Pancreas (tissue), 10 donors: ENCODE measurements at regions not wholly inside any gene's neighbourhood (a gene's known extent, or its start where the extent isn't known, plus 50 kb on each side); places are given as distances from the start of the nearest gene placed in this dataset.

ENCODE experiments used
- ATAC-seq, 4 donors: fragments of 200-7000 bp; cut with Tn5 transposase; one replicate each; pipeline versions ENCODE4 v1.8.0 to v1.9.1; 2020; ENCODE audit warnings: mild to moderate bottlenecking in 4 of 4, moderate library complexity in 4 of 4
- DNase-seq, 6 donors: peaks; one replicate each; pipeline ENCODE4 v3.0.0-alpha.2; 2020
- FAIRE-seq: peaks from 2 replicates; lab custom pipeline; 2012; peaks lifted over from hg19 to GRCh38; lab: Jason Lieb, UNC
- H3K27ac ChIP-seq, 4 donors: fragments of 200-600 bp; sonication (generic); 1 replicate in 3 of 4; 2 replicates in 1 of 4; pipeline versions ENCODE4 v1.5.0 to v1.8.0; 2020
- H3K27me3 ChIP-seq, 4 donors: fragments of 200-600 bp; one replicate each; pipeline ENCODE4 v1.8.0; 2021
- H3K36me3 ChIP-seq, 3 donors: fragments of 200-600 bp; sonication (generic) in 1 of 3; one replicate each; pipeline versions ENCODE4 v1.5.0 to v1.8.0; 2020 to 2021
- H3K4me1 ChIP-seq, 3 donors: fragments of 200-600 bp; one replicate each; pipeline ENCODE4 v1.8.0; 2021
- H3K4me3 ChIP-seq, 4 donors: fragments of 200-600 bp; sonication (generic) in 2 of 4; one replicate each; pipeline versions ENCODE4 v1.5.0 to v1.8.0; 2020 to 2021
- H3K9me3 ChIP-seq, 4 donors: fragments of 200-600 bp; one replicate each; pipeline ENCODE4 v1.8.0; 2021
- CTCF ChIP-seq, 4 donors: fragments of 200-600 bp; sonication (generic) in 3 of 4; IDR thresholded peaks; one replicate each; pipeline versions ENCODE4 v1.5.0 to v1.8.0; 2021; ENCODE audit warnings: antibody characterized with exemption in 4 of 4
- WGBS, 2 donors: extraction: QIAGEN DNeasy Blood & Tissue Kit; methylation state at CpG; one replicate each; pipeline ENCODE4 v1.1.7; 2013; 5-methylcytosine and 5-hydroxymethylcytosine counted together
- intact Hi-C, 3 donors: fragments of 100-400 bp; cut with DNase I; formaldehyde crosslinking; loops; one replicate each; pipeline versions ENCODE4 v1.11.1 to v1.14.2; 2022
- donor health status: healthy with polysubstance abuse.
- donor health status: DM: no; HTN: no; CAD: no; lungs with moderate emphysema.
- donor health status: DM: no; HTN: no; CAD: no.
- donor health status: control.
- donor health status: control.
- donor health status: Bipolar disorder and iron deficiency.
- donor health status: DM: yes; HTN: yes; CAD: no.
- donor health status: DM: no; HTN: no; CAD: no.
- donor health status: DM: no; HTN: no; CAD: no.
- donor health status: DM: yes; HTN: yes; CAD: no.

GRCh38 chr9:30506749-30507148 lies 1877.7 kb upstream of the ACO1 start:
- Histone ChIP-seq H3K9me3 (no peaks in the 10 kb centered on the region), H3K36me3 (no peaks in the 10 kb centered on the region), H3K4me3 (no peak overlapping the region), H3K27ac (no peak overlapping the region), H3K27me3 (no peaks in the 10 kb centered on the region), H3K4me1 (no peaks in the 10 kb centered on the region)
- WGBS, 2 donors, result 50 to 65% methylated on average over 2 of the region's 2 CpGs
- no peak for TF ChIP-seq CTCF (IDR thresholded peaks at IDR 0.05)
- intact Hi-C loops, result no loop called here
- ATAC-seq (no peak), DNase-seq (no peak), FAIRE-seq (no peak)

GRCh38 chr9:30507166-30507565 lies 1877.3 kb upstream of the ACO1 start:
- no peak overlapping the region for H3K27ac ChIP-seq
- no peak for TF ChIP-seq CTCF (IDR thresholded peaks at IDR 0.05)
- no peaks in the 10 kb centered on the region for H3K27me3 ChIP-seq
- WGBS, 2 donors, result 40 to 49% methylated on average over 2 of the region's 2 CpGs
- no peaks in the 10 kb centered on the region for H3K9me3 ChIP-seq
- H3K36me3 ChIP-seq, result no peaks in the 10 kb centered on the region
- FAIRE-seq (no peak), DNase-seq (no peak), ATAC-seq (no peak)
- intact Hi-C loops, result no loop called here
- H3K4me1 ChIP-seq, result no peaks in the 10 kb centered on the region
- no peak overlapping the region for H3K4me3 ChIP-seq

- ATAC-seq, result no peak
- Histone ChIP-seq H3K27ac (no peak overlapping the region), H3K27me3 (no peaks in the 10 kb centered on the region), H3K9me3 (no peaks in the 10 kb centered on the region), H3K4me1 (no peaks in the 10 kb centered on the region), H3K4me3 (no peak overlapping the region), H3K36me3 (no peaks in the 10 kb centered on the region)
- WGBS, 2 donors, result 39 to 44% methylated on average over 2 of the region's 2 CpGs
- no peak for DNase-seq
- no peak for FAIRE-seq
- intact Hi-C loops, result no loop called here
- no peak for TF ChIP-seq CTCF (IDR thresholded peaks at IDR 0.05)
Measured at GRCh38 chr9:30511666-30512065, 1872.8 kb upstream of the ACO1 start.

GRCh38 chr9:30519166-30519565 lies 1865.3 kb upstream of the ACO1 start:
- no peak for FAIRE-seq
- Histone ChIP-seq H3K4me3 (no peak overlapping the region), H3K4me1 (no peaks in the 10 kb centered on the region), H3K36me3 (no peaks in the 10 kb centered on the region), H3K27me3 (no peaks in the 10 kb centered on the region), H3K9me3 (no peaks in the 10 kb centered on the region), H3K27ac (no peak overlapping the region)
- no peak for DNase-seq
- intact Hi-C loops, result no loop called here
- 57 to 70% methylated on average over 1 of the region's 1 CpG for WGBS, 2 donors
- TF ChIP-seq CTCF (IDR thresholded peaks at IDR 0.05), result no peak
- no peak for ATAC-seq

GRCh38 chr9:30519756-30520155 lies 1864.7 kb upstream of the ACO1 start:
- H3K9me3 ChIP-seq, result no peaks in the 10 kb centered on the region
- H3K36me3 ChIP-seq, result no peaks in the 10 kb centered on the region
- DNase-seq, result no peak
- H3K27me3 ChIP-seq, result no peaks in the 10 kb centered on the region
- intact Hi-C loops, result no loop called here
- H3K4me3 ChIP-seq, result no peak overlapping the region
- H3K27ac ChIP-seq, result no peak overlapping the region
- H3K4me1 ChIP-seq, result no peaks in the 10 kb centered on the region
- no peak for ATAC-seq
- no peak for FAIRE-seq
- 25 to 42% methylated on average over 2 of the region's 2 CpGs for WGBS, 2 donors
- no peak for TF ChIP-seq CTCF (IDR thresholded peaks at IDR 0.05)
